GM12874 (cell line): ENCODE measurements at regions not wholly inside any gene's neighbourhood (a gene's known extent, or its start where the extent isn't known, plus 50 kb on each side); places are given as distances from the start of the nearest gene placed in this dataset.

ENCODE experiments used
- CTCF ChIP-seq: IDR thresholded peaks from 2 replicates; pipeline ENCODE4 v1.5.1; 2011; ENCODE audit warnings: low read depth, mild to moderate bottlenecking, control low read depth, low read length, moderate library complexity; ENCODE audit not compliant: insufficient read depth

- TF ChIP-seq CTCF = no peak
These were observed 78.8 kb upstream of the PRR23C start for GRCh38 chr3:139123377-139124095.

- no peak for TF ChIP-seq CTCF
These were observed 79.5 kb upstream of the PRR23C start for GRCh38 chr3:139124197-139124596.

- TF ChIP-seq CTCF = no peak
These were observed 82.4 kb upstream of the PRR23C start for GRCh38 chr3:139127101-139127500.

GRCh38 chr3:139128803-139129202, 84.1 kb upstream of the PRR23C start:
- no peak for TF ChIP-seq CTCF

- no peak for TF ChIP-seq CTCF
These were observed 85.2 kb upstream of the PRR23C start for GRCh38 chr3:139129892-139130291.

- no peak for TF ChIP-seq CTCF
These were observed 85.9 kb upstream of the PRR23C start for GRCh38 chr3:139130390-139131140.

GRCh38 chr3:139131951-139132350, 87.3 kb upstream of the PRR23C start:
- TF ChIP-seq CTCF = no peak
